GM23338 (cell line): ENCODE measurements at regions not wholly inside any gene's neighbourhood (a gene's known extent, or its start where the extent isn't known, plus 50 kb on each side); places are given as distances from the start of the nearest gene placed in this dataset.

Experiments used
- CREB1 ChIP-seq: fragments of 250-450 bp; sonication (Bioruptor Pico); IDR thresholded peaks from 2 replicates; pipeline ENCODE4 v1.5.0; 2020; ENCODE audit warnings: low read depth, mild to moderate bottlenecking, moderate library complexity
- CTCF ChIP-seq, 2 experiments: fragments of 200-600 bp in 1 of 2; sonication (generic) in 1 of 2; conservative IDR thresholded peaks; 2 replicates each; pipeline versions ENCODE4 v1.5.1 to v1.6.1; 2016 to 2017; ENCODE audit warnings: antibody characterized with exemption in 2 of 2, low read depth in 2 of 2, mild to moderate bottlenecking in 2 of 2, moderate library complexity in 1 of 2
- ETS1 ChIP-seq: IDR thresholded peaks from 2 replicates; pipeline ENCODE4 v1.6.1; 2016; ENCODE audit warnings: antibody characterized with exemption
- EZH2 ChIP-seq: fragments of 200-600 bp; sonication (generic); IDR thresholded peaks from one replicate; pipeline ENCODE4 v1.8.0; 2017; ENCODE audit warnings: antibody characterized with exemption, mild to moderate bottlenecking, low read depth; ENCODE audit not compliant: unreplicated experiment
- EZH2phosphoT487 ChIP-seq: fragments of 200-600 bp; sonication (generic); IDR thresholded peaks from one replicate; pipeline ENCODE4 v1.8.1; 2018; ENCODE audit warnings: antibody characterized with exemption; ENCODE audit not compliant: unreplicated experiment
- JUNB ChIP-seq: IDR thresholded peaks from one replicate; pipeline ENCODE4 v1.6.1; 2016; ENCODE audit warnings: antibody characterized with exemption; ENCODE audit not compliant: unreplicated experiment
- NANOG ChIP-seq: IDR thresholded peaks from 2 replicates; pipeline ENCODE4 v1.6.1; 2016; ENCODE audit warnings: antibody characterized with exemption, borderline replicate concordance
- POLR2AphosphoS5 ChIP-seq: IDR thresholded peaks from 2 replicates; pipeline ENCODE4 v1.6.1; 2016; ENCODE audit warnings: antibody characterized with exemption, low read depth
- REST ChIP-seq: IDR thresholded peaks from one replicate; pipeline ENCODE4 v1.6.1; 2018; ENCODE audit warnings: antibody characterized with exemption; ENCODE audit not compliant: unreplicated experiment
- STAT1 ChIP-seq: IDR thresholded peaks from one replicate; pipeline ENCODE4 v1.6.1; 2016; ENCODE audit warnings: antibody characterized with exemption; ENCODE audit not compliant: unreplicated experiment
- ZNF114 ChIP-seq: fragments of 250-450 bp; sonication (Bioruptor Pico); IDR thresholded peaks from 2 replicates; pipeline ENCODE4 v1.5.0; 2020; ENCODE audit warnings: mild to moderate bottlenecking, moderate library complexity
- ZNF331 ChIP-seq: fragments of 250-450 bp; sonication (Bioruptor Pico); IDR thresholded peaks from 2 replicates; pipeline ENCODE4 v1.5.0; 2020; ENCODE audit warnings: low read depth, mild to moderate bottlenecking, moderate library complexity
- ZNF462 ChIP-seq: fragments of 250-450 bp; sonication (Bioruptor Pico); IDR thresholded peaks from 2 replicates; pipeline ENCODE4 v1.5.0; 2020; ENCODE audit warnings: mild to moderate bottlenecking, moderate library complexity

- no peak for TF ChIP-seq CTCF (conservative IDR thresholded peaks at IDR 0.05; ENCODE audit: low read depth in 2 of 2)
- TF ChIP-seq EZH2: no peak
- TF ChIP-seq EZH2phosphoT487: no peak
- TF ChIP-seq REST: no peak
- 0 out of 2 replicates have a peak, but pooled peaks have one; percentile 16 for TF ChIP-seq CREB1 (CRISPR knock-in tag)
- no peak for TF ChIP-seq POLR2AphosphoS5
- no peak for TF ChIP-seq ETS1
- TF ChIP-seq NANOG: no peak
- no peak for TF ChIP-seq ZNF114 (CRISPR knock-in tag)
- TF ChIP-seq STAT1: no peak
- no peak for TF ChIP-seq JUNB
- TF ChIP-seq ZNF462 (CRISPR knock-in tag): no peak
- TF ChIP-seq ZNF331: no peak
These were observed 62.0 kb upstream of the FST start for GRCh38 chr5:53418409-53418808.
